BJ (cell line): ENCODE measurements at regions not wholly inside any gene's neighbourhood (a gene's known extent, or its start where the extent isn't known, plus 50 kb on each side); places are given as distances from the start of the nearest gene placed in this dataset.

Experiments used
- CTCF ChIA-PET: fragments of 350-600 bp; formaldehyde crosslinking; extraction: SDS; loops from one replicate; lab custom pipeline; 2021; ENCODE audit warnings: antibody characterized with exemption, inconsistent platforms; lab: Yijun Ruan, JAX
- POLR2A ChIA-PET: fragments of 300-600 bp; sonication (Branson Sonifier 250); formaldehyde crosslinking; extraction: SDS; loops from one replicate; lab custom pipeline; 2021; ENCODE audit warnings: antibody characterized with exemption; lab: Charles Lee
- DNase-seq: peaks from one replicate; pipeline ENCODE4 v3.0.0-alpha.2; 2011; ENCODE audit warnings: low read depth
- H3K27me3 ChIP-seq: 2 replicates; pipeline ENCODE4 v1.6.0; 2011; ENCODE audit warnings: low read length; ENCODE audit not compliant: control insufficient read depth, insufficient read depth
- H3K36me3 ChIP-seq: 2 replicates; pipeline ENCODE4 v1.5.1; 2011; ENCODE audit warnings: low read length; ENCODE audit not compliant: control insufficient read depth, insufficient read depth
- H3K4me3 ChIP-seq: 2 replicates; pipeline ENCODE4 v1.5.1; 2011; ENCODE audit warnings: low read depth, mild to moderate bottlenecking, control low read depth, low read length
- CTCF ChIP-seq: IDR thresholded peaks from 2 replicates; pipeline ENCODE4 v1.5.1; 2011; ENCODE audit warnings: low read depth, mild to moderate bottlenecking, control low read depth, inconsistent platforms, low read length, moderate library complexity; ENCODE audit not compliant: insufficient read depth

- peaks cover 21% of the 10 kb centered on the region for H3K36me3 ChIP-seq
- no peaks in the 10 kb centered on the region for H3K27me3 ChIP-seq
- DNase-seq = no peak
- TF ChIP-seq CTCF = no peak
- ChIA-PET POLR2A (no interaction called here), CTCF (no interaction called here)
- no peak overlapping the region for H3K4me3 ChIP-seq
Measured at GRCh38 chr14:101033446-101034165, 130.1 kb upstream of the RTL1 start.

DNA sequence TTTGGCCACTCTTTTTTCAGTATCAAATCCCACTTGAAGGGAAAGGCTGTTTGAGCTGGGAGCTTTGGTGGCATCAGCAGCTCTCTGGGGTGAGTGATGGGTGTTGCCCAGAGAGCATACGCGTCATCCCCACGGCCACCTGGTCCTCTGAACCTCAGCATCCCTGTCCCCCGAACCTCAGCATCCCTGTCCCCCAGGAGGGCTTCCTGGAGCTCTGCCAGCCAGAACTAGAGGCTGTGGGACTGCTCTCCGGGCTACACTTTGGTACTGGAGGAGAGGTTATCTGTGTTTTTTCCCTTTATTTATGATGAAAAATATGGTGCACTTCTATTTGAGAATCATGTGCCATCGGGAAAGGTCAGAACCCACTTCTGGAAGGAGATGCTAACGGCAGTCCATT, 131.5 kb upstream of the RTL1 start:
- ChIA-PET POLR2A (no interaction called here), CTCF (no interaction called here)
- H3K27me3 ChIP-seq = no peaks in the 10 kb centered on the region
- TF ChIP-seq CTCF = no peak
- peaks cover 21% of the 10 kb centered on the region for H3K36me3 ChIP-seq
- DNase-seq = no peak
- no peak overlapping the region for H3K4me3 ChIP-seq

DNA sequence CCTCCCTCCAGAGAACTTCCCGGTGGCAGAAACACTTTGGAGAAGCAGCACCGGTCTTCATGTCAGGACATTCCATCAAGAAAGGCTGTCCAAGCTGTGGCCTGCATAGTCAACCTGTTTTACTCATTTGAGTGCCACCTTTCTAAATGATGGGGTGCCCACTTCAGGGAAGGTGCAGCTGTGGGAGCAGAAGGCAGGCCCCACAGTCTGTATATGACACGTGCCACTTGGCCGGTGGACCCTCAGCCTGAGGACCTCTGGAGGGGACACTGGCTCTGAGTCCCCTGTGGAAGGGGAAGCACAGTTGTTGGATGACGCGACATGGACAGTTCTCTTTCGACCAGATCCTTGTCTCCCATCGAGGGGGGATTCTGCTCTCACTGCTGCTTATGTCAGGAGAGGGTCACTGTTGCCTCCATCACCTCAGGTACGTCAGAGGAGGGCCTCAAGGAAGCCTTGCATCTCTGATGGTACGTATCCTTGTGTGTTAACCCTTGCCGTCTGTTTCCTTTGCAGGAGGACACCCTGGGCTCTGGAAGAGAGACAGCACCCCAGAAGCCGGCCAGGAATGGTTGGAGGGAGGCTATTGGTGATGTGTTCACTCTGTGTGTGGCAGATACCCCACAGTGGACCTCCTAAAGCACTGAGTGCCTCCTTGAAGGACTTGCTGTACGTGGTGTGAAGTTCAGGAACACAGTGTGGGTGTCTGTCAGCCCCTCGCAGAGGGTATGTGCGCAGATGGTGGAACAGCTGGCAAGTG, 132.1 kb upstream of the RTL1 start:
- no peak overlapping the region for H3K4me3 ChIP-seq
- ChIA-PET CTCF (no interaction called here), POLR2A (no interaction called here)
- DNase-seq = no peak
- no peaks in the 10 kb centered on the region for H3K27me3 ChIP-seq
- no peak for TF ChIP-seq CTCF
- H3K36me3 ChIP-seq = peaks cover 18% of the 10 kb centered on the region

DNA sequence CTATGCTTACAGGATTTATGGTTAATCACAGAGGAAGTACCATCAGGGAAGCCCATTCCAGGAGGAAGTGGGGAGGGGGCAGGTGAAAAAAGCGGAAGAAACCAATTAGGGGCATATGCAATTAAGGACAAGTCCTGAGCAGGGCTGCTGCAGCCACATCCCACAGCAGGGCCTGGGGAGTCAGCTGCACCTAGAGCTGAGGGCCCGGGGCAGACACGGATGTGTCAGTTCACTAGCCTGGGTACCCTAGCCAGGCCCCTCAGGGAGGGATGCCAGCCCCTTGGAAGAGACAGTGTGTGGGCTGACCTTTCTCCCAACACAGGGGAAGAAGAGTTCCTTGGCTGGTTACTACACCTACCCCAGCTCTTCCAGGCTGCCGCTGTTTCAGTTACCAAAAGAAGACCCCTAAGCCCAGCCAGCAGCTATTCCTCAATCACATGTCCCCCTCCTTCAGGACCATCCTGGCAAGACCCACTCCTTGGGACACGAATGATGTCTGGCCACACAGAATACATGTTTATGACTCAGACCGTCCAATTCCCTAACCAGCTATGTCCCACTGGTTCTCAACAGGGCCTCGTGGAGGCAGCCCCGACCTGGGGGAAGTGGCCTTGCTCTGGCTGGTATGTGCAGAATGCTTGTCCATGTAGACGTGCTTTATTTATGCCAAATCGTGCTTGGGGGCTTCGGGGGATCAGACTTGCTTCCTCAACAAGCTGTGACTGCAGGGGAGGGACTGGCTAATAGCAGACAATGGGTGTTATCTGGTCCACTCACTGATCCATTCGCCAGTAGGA, 133.7 kb upstream of the RTL1 start:
- Histone ChIP-seq H3K4me3 (no peak overlapping the region), H3K27me3 (no peaks in the 10 kb centered on the region), H3K36me3 (peaks cover 18% of the 10 kb centered on the region)
- no peak for DNase-seq
- ChIA-PET POLR2A (no interaction called here), CTCF (no interaction called here)
- no peak for TF ChIP-seq CTCF

DNA sequence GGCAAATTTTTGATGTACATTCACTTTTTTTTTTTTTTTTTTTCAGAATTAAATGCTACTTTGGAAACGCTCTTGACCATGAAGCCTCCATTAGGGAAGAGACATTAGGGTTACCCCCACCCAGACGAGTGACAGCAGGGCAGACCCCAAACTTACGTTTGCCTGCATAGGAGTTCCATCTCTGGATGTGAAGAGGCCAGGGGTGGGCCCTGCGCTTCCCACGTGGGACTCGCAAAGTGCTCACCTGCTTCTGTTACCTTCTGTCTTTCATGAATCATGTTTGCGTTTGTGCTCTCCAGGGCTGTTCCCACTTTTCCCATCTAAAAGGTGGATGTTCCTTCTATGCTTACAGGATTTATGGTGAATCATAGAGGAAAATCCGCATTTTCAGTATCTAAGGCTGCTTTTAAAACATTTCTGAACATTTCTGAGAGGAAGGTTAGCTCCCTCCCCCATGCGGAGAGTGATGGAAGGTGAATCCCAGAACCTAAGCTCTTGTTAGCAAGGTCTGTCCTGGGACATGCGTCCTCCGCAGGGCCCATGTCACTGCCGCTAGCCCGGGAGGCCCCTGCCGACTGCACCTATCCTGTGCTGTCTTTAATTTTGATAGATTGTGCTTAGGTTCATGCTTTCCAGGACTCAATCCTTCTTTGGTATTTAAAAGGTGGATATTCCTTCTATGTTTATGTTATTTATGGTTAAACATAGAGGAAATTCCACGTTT, 135.7 kb upstream of the RTL1 start:
- Histone ChIP-seq H3K4me3 (no peak overlapping the region), H3K36me3 (peaks cover 21% of the 10 kb centered on the region), H3K27me3 (no peaks in the 10 kb centered on the region)
- no peak for TF ChIP-seq CTCF
- DNase-seq = no peak
- CTCF ChIA-PET = no interaction called here
- POLR2A ChIA-PET = no interaction called here
